Chondrocyte (in vitro differentiated cells): ENCODE measurements at regions not wholly inside any gene's neighbourhood (a gene's known extent, or its start where the extent isn't known, plus 50 kb on each side); places are given as distances from the start of the nearest gene placed in this dataset.
"Not testable (repeated sequence)": the region's sequence is repeated elsewhere in the genome, so short reads cannot be mapped to it uniquely, and the experiment has no call there.

ENCODE experiments used
- DNase-seq: peaks from one replicate; pipeline ENCODE4 v3.0.0; 2021; ENCODE audit warnings: mixed read lengths, low spot score
- H3K27ac Mint-ChIP-seq: one replicate; pipeline ENCODE4 v1.8.0; 2021; ENCODE audit warnings: mild to moderate bottlenecking, moderate library complexity, mixed read lengths; ENCODE audit not compliant: unreplicated experiment
- H3K27me3 Mint-ChIP-seq: 2 replicates; pipeline ENCODE4 v1.8.0; 2021; ENCODE audit warnings: low read depth, mixed read lengths
- H3K36me3 Mint-ChIP-seq: 2 replicates; pipeline ENCODE4 v1.8.0; 2021; ENCODE audit warnings: low read depth, mixed read lengths
- H3K4me1 Mint-ChIP-seq: 2 replicates; pipeline ENCODE4 v1.8.0; 2021; ENCODE audit warnings: low read depth, mild to moderate bottlenecking, mixed read lengths
- H3K4me3 Mint-ChIP-seq: one replicate; pipeline ENCODE4 v1.8.0; 2021; ENCODE audit warnings: mild to moderate bottlenecking, moderate library complexity, mixed read lengths; ENCODE audit not compliant: unreplicated experiment
- H3K9me3 Mint-ChIP-seq: 2 replicates; pipeline ENCODE4 v1.8.0; 2021; ENCODE audit warnings: low read depth, mixed read lengths
- TF ChIP-seq, protein P1 (sequence below): fragments of 200-600 bp; sonication (generic); IDR thresholded peaks from 2 replicates; pipeline ENCODE4 v1.5.0; 2021; ENCODE audit warnings: antibody characterized with exemption, mild to moderate bottlenecking, moderate library complexity

DNA sequence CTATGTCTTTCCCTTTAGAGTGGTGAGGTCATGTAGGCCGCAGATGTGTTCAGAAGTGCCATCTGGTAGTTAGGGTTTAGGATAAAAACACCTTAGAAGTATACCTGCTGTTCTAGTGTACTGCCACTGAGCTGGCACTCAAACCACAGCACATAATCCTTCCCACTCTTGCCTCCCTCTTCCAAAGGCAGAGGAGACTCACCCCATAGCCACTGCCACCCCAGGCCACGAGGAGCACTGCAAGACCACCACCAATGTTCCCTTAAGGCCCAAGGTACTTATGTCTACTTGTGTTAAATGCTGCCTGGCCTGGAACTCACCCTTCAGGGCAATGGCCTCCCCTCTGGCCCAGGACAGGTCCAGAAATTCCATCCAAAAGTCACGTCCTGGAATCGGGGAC, 379.5 kb upstream of the EDIL3 start:
- peaks cover 3% of the 10 kb centered on the region for H3K27me3 Mint-ChIP-seq
- H3K9me3 Mint-ChIP-seq: no peaks in the 10 kb centered on the region
- no peak overlapping the region for H3K27ac Mint-ChIP-seq
- no peak for DNase-seq
- H3K4me1 Mint-ChIP-seq: peaks cover 4% of the 10 kb centered on the region
- H3K4me3 Mint-ChIP-seq: no peak overlapping the region
- no peaks in the 10 kb centered on the region for H3K36me3 Mint-ChIP-seq
- TF ChIP-seq, protein P1, sequence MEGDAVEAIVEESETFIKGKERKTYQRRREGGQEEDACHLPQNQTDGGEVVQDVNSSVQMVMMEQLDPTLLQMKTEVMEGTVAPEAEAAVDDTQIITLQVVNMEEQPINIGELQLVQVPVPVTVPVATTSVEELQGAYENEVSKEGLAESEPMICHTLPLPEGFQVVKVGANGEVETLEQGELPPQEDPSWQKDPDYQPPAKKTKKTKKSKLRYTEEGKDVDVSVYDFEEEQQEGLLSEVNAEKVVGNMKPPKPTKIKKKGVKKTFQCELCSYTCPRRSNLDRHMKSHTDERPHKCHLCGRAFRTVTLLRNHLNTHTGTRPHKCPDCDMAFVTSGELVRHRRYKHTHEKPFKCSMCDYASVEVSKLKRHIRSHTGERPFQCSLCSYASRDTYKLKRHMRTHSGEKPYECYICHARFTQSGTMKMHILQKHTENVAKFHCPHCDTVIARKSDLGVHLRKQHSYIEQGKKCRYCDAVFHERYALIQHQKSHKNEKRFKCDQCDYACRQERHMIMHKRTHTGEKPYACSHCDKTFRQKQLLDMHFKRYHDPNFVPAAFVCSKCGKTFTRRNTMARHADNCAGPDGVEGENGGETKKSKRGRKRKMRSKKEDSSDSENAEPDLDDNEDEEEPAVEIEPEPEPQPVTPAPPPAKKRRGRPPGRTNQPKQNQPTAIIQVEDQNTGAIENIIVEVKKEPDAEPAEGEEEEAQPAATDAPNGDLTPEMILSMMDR: no peak

GRCh38 chr5:84758008-84758407, 373.3 kb upstream of the EDIL3 start:
- H3K27me3 Mint-ChIP-seq: peaks cover 5% of the 10 kb centered on the region

DNA sequence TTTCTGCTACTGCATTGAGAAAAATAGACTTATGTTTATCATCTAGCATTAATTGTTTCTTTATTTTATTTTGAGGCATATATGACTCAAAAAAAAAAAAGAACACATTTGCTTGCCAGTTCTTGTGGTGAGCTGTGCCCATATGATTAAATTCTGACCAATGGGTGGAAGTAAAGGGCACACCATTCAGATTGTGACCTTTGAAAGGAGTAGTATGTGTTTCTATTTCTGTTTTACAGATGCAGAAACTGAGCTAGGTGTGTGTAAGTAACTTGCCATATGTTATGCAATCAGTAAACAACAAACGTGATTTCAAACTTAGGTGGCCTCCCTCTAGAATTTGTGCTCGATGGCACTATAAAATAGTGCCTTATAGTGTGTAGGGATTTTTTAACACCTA, 368.1 kb upstream of the EDIL3 start:
- TF ChIP-seq, protein P1: no peak

More at GRCh38 chr5:84758008-84758407, 373.3 kb upstream of the EDIL3 start:
- TF ChIP-seq, protein P1: no peak
- Mint-ChIP-seq H3K4me1 (no peaks in the 10 kb centered on the region), H3K27ac (no peak overlapping the region), H3K9me3 (no peaks in the 10 kb centered on the region), H3K4me3 (no peak overlapping the region), H3K36me3 (no peaks in the 10 kb centered on the region)
- DNase-seq: no peak

DNA sequence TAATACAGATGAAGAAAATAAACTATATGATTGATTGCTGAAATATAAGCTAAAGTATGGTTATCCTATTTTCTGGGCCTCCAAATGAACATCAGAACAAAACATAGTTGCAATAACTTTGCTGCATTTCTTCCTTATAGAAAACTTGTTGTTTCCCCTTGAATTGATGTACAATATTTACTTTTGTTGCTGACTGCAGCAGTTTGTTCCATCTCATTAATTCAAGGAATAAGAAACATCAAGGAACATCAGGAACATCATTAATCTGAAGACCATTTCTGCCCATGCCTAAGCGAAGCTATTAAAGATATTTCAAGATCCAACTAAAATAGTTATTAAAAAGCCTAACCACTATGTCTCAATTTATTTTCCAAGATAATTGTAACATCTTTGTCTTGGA, 363.6 kb upstream of the EDIL3 start:
- TF ChIP-seq, protein P1: no peak
- peaks cover 13% of the 10 kb centered on the region for H3K9me3 Mint-ChIP-seq
- no peak for DNase-seq
- no peaks in the 10 kb centered on the region for H3K4me1 Mint-ChIP-seq
- peaks cover 2% of the 10 kb centered on the region for H3K27me3 Mint-ChIP-seq
- no peak overlapping the region for H3K4me3 Mint-ChIP-seq
- H3K27ac Mint-ChIP-seq: no peak overlapping the region
- peaks cover 2% of the 10 kb centered on the region for H3K36me3 Mint-ChIP-seq

More for the DNA sequence above, 368.1 kb upstream of the EDIL3 start:
- no peaks in the 10 kb centered on the region for H3K4me1 Mint-ChIP-seq
- H3K27ac Mint-ChIP-seq: no peak overlapping the region
- no peak for DNase-seq
- no peaks in the 10 kb centered on the region for H3K9me3 Mint-ChIP-seq
- H3K36me3 Mint-ChIP-seq: no peaks in the 10 kb centered on the region
- peaks cover 3% of the 10 kb centered on the region for H3K27me3 Mint-ChIP-seq
- H3K4me3 Mint-ChIP-seq: no peak overlapping the region

GRCh38 chr5:84746280-84746679, 361.6 kb upstream of the EDIL3 start:
- not testable (repeated sequence) for H3K27ac Mint-ChIP-seq

DNA sequence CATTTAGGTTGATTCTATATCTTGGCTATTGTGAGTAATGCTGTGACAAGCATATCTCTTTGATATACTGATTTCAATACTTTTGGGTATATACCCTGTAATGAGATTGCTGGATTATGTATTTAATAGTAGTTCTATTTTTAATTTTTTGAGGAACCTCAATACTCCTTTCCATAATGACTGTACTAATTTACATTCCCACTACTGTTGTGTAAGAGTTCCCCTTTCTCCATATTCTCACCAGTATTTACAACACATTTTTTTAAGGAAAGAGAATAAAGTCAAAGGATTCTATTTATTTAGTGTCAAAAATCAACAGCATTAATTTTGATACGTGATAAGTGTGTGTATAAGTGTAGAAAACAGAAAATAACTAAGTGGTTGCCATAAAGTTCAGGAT, 356.4 kb upstream of the EDIL3 start:
- TF ChIP-seq, protein P1: no peak
- Mint-ChIP-seq H3K9me3 (peaks cover 34% of the 10 kb centered on the region), H3K4me1 (no peaks in the 10 kb centered on the region), H3K4me3 (no peak overlapping the region), H3K27me3 (no peaks in the 10 kb centered on the region), H3K27ac (no peak overlapping the region), H3K36me3 (peaks cover 2% of the 10 kb centered on the region)
- no peak for DNase-seq

More at GRCh38 chr5:84746280-84746679, 361.6 kb upstream of the EDIL3 start:
- H3K4me1 Mint-ChIP-seq, H3K4me3 Mint-ChIP-seq, H3K36me3 Mint-ChIP-seq, DNase-seq, H3K27me3 Mint-ChIP-seq: not testable (repeated sequence)
- H3K9me3 Mint-ChIP-seq: peaks cover 29% of the 10 kb centered on the region
